Right lobe of liver (tissue), 6 donors: ENCODE measurements at regions not wholly inside any gene's neighbourhood (a gene's known extent, or its start where the extent isn't known, plus 50 kb on each side); places are given as distances from the start of the nearest gene placed in this dataset.

ENCODE experiments used
- ATAC-seq, 4 donors: fragments of 200-7000 bp; cut with Tn5 transposase; one replicate each; pipeline ENCODE4 v1.9.1; 2020; ENCODE audit warnings: mild to moderate bottlenecking in 4 of 4, moderate library complexity in 4 of 4
- DNase-seq, 3 donors: peaks; one replicate each; pipeline ENCODE4 v3.0.0-alpha.2; 2020
- H3K27ac ChIP-seq, 3 donors: fragments of 200-600 bp; one replicate each; pipeline ENCODE4 v1.8.0; 2022
- H3K27me3 ChIP-seq, 2 donors: fragments of 200-600 bp; one replicate each; pipeline ENCODE4 v1.8.0; 2022
- H3K36me3 ChIP-seq, 4 donors: fragments of 200-600 bp; sonication (generic) in 1 of 4; one replicate each; pipeline versions ENCODE4 v1.5.1 to v1.8.0; 2017 to 2022; ENCODE audit warnings: control low read depth in 1 of 4
- H3K4me1 ChIP-seq, 4 donors: fragments of 200-600 bp; sonication (generic) in 1 of 4; one replicate each; pipeline versions ENCODE4 v1.5.1 to v1.8.0; 2017 to 2022; ENCODE audit warnings: control low read depth in 1 of 4
- H3K4me3 ChIP-seq, 3 donors: fragments of 200-600 bp; one replicate each; pipeline ENCODE4 v1.8.0; 2022
- H3K9me3 ChIP-seq, 4 donors: fragments of 200-600 bp; sonication (generic) in 1 of 4; one replicate each; pipeline versions ENCODE4 v1.5.1 to v1.8.0; 2017 to 2022; ENCODE audit warnings: control low read depth in 1 of 4
- POLR2A ChIP-seq: fragments of 450-650 bp; IDR thresholded peaks from one replicate; pipeline ENCODE4 v1.6.1; 2017; ENCODE audit warnings: antibody characterized with exemption, mild to moderate bottlenecking
- WGBS: methylation state at CpG from one replicate; pipeline ENCODE4 v1.1.6; 2018; ENCODE audit warnings: low coverage, low lambda C conversion rate; ENCODE audit not compliant: insufficient coverage; ENCODE audit errors: missing lambda C conversion rate; 5-methylcytosine and 5-hydroxymethylcytosine counted together
- intact Hi-C, 2 donors: fragments of 100-400 bp; cut with DNase I; formaldehyde crosslinking; loops; one replicate each; pipeline versions ENCODE4 v1.11.2 to v1.14.1; 2022
- TF ChIP-seq, protein P1 (sequence below), 4 donors: fragments of 200-600 bp in 3 of 4; fragments of 450-650 bp in 1 of 4; IDR thresholded peaks; one replicate each; pipeline versions ENCODE4 v1.5.1 to v1.8.0; 2016 to 2022; ENCODE audit warnings: antibody characterized with exemption in 4 of 4, mild to moderate bottlenecking in 2 of 4
- donor health status: DM: no; HTN: yes; CAD: no.
- donor health status: DM: no; HTN: no; CAD: no.
- donor health status: DM: no; HTN: no; CAD: no.
- donor health status: DM: no; HTN: yes; CAD: no.
- donor health status: DM: no; HTN: yes; CAD: no.

DNA sequence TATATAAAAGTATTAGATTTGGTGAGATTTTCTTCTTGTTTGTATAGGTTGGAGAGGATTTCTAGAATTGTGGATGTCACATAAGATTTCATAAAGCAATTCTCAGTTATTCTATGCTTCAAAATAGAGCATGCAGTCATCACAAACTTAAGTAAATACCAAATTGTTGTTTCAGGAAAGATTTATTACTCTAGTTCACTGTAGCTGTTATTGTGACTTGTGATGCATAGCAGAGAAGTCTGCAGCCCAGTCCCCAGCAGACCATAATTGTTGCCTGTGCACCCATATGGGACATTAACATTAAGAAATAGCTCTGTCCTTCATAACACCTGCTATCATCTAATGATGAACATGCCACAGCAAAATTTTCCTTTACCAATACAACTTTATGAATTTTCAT is 228.0 kb upstream of the FAM83B start:
- Histone ChIP-seq H3K27me3 (no peaks in the 10 kb centered on the region), H3K27ac (no peak overlapping the region), H3K9me3 (no peaks in the 10 kb centered on the region), H3K4me3 (no peak overlapping the region), H3K4me1 (no peaks in the 10 kb centered on the region), H3K36me3 (no peaks in the 10 kb centered on the region)
- DNase-seq: no peak
- no peak for TF ChIP-seq POLR2A
- TF ChIP-seq, protein P1, sequence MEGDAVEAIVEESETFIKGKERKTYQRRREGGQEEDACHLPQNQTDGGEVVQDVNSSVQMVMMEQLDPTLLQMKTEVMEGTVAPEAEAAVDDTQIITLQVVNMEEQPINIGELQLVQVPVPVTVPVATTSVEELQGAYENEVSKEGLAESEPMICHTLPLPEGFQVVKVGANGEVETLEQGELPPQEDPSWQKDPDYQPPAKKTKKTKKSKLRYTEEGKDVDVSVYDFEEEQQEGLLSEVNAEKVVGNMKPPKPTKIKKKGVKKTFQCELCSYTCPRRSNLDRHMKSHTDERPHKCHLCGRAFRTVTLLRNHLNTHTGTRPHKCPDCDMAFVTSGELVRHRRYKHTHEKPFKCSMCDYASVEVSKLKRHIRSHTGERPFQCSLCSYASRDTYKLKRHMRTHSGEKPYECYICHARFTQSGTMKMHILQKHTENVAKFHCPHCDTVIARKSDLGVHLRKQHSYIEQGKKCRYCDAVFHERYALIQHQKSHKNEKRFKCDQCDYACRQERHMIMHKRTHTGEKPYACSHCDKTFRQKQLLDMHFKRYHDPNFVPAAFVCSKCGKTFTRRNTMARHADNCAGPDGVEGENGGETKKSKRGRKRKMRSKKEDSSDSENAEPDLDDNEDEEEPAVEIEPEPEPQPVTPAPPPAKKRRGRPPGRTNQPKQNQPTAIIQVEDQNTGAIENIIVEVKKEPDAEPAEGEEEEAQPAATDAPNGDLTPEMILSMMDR (IDR thresholded peaks at IDR 0.05): no peak
- intact Hi-C loops: no loop called here
- ATAC-seq: no peak

DNA sequence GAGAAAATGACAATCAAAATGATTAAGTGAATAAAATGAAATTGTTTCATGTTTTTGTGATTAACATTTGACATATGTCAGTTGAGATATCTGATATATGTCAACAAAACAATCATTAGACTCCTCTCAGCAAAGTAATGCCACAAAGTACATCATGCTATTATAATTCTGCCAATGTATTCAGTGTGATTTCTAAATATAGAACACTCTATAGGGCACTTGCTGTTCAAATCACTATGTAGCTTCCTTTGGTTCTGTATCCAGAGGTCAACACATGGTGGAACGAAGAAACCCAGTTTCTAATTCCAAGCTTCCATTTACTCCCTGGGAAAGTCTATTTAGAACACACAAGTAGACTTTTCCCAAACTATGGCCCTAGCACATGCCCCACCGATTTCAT is 227.5 kb upstream of the FAM83B start:
- ATAC-seq: no peak
- no peaks in the 10 kb centered on the region for H3K36me3 ChIP-seq
- no peaks in the 10 kb centered on the region for H3K9me3 ChIP-seq
- TF ChIP-seq POLR2A: no peak
- TF ChIP-seq, protein P1 (IDR thresholded peaks at IDR 0.05): no peak
- intact Hi-C loops: no loop called here
- 65% methylated on average over 2 of the region's 2 CpGs for WGBS
- DNase-seq: no peak
- H3K27me3 ChIP-seq: no peaks in the 10 kb centered on the region
- H3K4me1 ChIP-seq: no peaks in the 10 kb centered on the region
- H3K4me3 ChIP-seq: no peak overlapping the region
- no peak overlapping the region for H3K27ac ChIP-seq

GRCh38 chr6:54621285-54621684 is 225.3 kb upstream of the FAM83B start:
- ATAC-seq (peak; percentile 67 to 87 (median 78)), DNase-seq (no peak)
- no peak overlapping the region for H3K4me3 ChIP-seq

GRCh38 chr6:54624216-54624615 is 222.4 kb upstream of the FAM83B start:
- DNase-seq: no peak
- 91% methylated on average over 1 of the region's 1 CpG for WGBS
- Histone ChIP-seq H3K27ac (no peak overlapping the region), H3K27me3 (no peaks in the 10 kb centered on the region), H3K4me3 (no peak overlapping the region), H3K4me1 (no peaks in the 10 kb centered on the region), H3K9me3 (no peaks in the 10 kb centered on the region), H3K36me3 (no peaks in the 10 kb centered on the region)
- TF ChIP-seq POLR2A: no peak
- TF ChIP-seq, protein P1 (IDR thresholded peaks at IDR 0.05): no peak
- ATAC-seq: no peak
- intact Hi-C loops: no loop called here

More at GRCh38 chr6:54621285-54621684, 225.3 kb upstream of the FAM83B start:
- Histone ChIP-seq H3K4me1 (no peaks in the 10 kb centered on the region), H3K36me3 (no peaks in the 10 kb centered on the region), H3K9me3 (no peaks in the 10 kb centered on the region), H3K27ac (no peak overlapping the region), H3K27me3 (no peaks in the 10 kb centered on the region)
- TF ChIP-seq, protein P1 (IDR thresholded peaks at IDR 0.05): peak; percentile 34 to 49 (median 40)
- no peak for TF ChIP-seq POLR2A
- intact Hi-C loops: no loop called here

GRCh38 chr6:54624779-54625178 is 221.8 kb upstream of the FAM83B start:
- no peak overlapping the region for H3K27ac ChIP-seq
- no peaks in the 10 kb centered on the region for H3K36me3 ChIP-seq
- no peaks in the 10 kb centered on the region for H3K9me3 ChIP-seq
- DNase-seq (no peak), ATAC-seq (no peak)
- no peak overlapping the region for H3K4me3 ChIP-seq
- no peaks in the 10 kb centered on the region for H3K4me1 ChIP-seq
- WGBS: 77% methylated on average over 4 of the region's 5 CpGs
- intact Hi-C loops: no loop called here
- no peak for TF ChIP-seq POLR2A
- TF ChIP-seq, protein P1 (IDR thresholded peaks at IDR 0.05): no peak
- H3K27me3 ChIP-seq: no peaks in the 10 kb centered on the region
